GM10248 (cell line): ENCODE measurements at regions not wholly inside any gene's neighbourhood (a gene's known extent, or its start where the extent isn't known, plus 50 kb on each side); places are given as distances from the start of the nearest gene placed in this dataset.

ENCODE experiments used
- CTCF ChIA-PET: fragments of 300-600 bp; sonication (Branson Sonifier 250); formaldehyde crosslinking; extraction: SDS; loops from one replicate; lab custom pipeline; 2021; ENCODE audit warnings: antibody characterized with exemption; lab: Yijun Ruan, JAX
- POLR2A ChIA-PET: fragments of 350-650 bp; sonication (Branson Sonifier 250); formaldehyde crosslinking; extraction: SDS; loops from one replicate; lab custom pipeline; 2020; ENCODE audit warnings: antibody characterized with exemption; lab: Yijun Ruan, JAX
- DNase-seq: peaks from one replicate; pipeline ENCODE4 v3.0.0; 2012; ENCODE audit errors: extremely low spot score
- TF ChIP-seq, protein P1 (sequence below): IDR thresholded peaks from 2 replicates; pipeline ENCODE4 v1.5.1; 2012; ENCODE audit warnings: mild to moderate bottlenecking, low read depth; ENCODE audit errors: extremely low read depth, missing control alignments, control extremely low read depth

DNA sequence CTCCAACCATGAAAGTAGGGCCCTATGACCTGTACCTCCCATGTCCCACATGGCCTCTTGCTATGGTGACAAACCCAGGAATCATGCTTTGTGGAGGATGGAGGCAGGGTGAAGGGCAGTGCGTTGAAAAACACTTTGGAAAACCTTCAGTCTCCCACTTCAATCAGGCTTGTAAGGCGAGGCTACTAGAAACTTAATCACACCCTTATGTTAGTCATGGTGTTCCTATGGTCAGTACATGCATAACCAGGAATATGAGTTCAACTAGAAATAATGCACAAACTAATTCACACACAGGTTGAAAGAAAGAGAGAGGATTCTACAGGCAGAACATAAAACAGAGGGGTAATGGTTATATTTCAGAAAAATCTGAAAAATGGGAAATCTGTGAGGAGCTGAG, 601.1 kb downstream of the KCTD16 start:
- POLR2A ChIA-PET = no interaction called here
- TF ChIP-seq, protein P1, sequence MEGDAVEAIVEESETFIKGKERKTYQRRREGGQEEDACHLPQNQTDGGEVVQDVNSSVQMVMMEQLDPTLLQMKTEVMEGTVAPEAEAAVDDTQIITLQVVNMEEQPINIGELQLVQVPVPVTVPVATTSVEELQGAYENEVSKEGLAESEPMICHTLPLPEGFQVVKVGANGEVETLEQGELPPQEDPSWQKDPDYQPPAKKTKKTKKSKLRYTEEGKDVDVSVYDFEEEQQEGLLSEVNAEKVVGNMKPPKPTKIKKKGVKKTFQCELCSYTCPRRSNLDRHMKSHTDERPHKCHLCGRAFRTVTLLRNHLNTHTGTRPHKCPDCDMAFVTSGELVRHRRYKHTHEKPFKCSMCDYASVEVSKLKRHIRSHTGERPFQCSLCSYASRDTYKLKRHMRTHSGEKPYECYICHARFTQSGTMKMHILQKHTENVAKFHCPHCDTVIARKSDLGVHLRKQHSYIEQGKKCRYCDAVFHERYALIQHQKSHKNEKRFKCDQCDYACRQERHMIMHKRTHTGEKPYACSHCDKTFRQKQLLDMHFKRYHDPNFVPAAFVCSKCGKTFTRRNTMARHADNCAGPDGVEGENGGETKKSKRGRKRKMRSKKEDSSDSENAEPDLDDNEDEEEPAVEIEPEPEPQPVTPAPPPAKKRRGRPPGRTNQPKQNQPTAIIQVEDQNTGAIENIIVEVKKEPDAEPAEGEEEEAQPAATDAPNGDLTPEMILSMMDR = no peak
- CTCF ChIA-PET = interaction anchor here (1.1 to 1.8 kb wide), 3 partner anchors 8 to 10 kb away, joined by 3 to 5 read pairs (median 4); no protein-coding TSS in a partner anchor
- no peak for DNase-seq

DNA sequence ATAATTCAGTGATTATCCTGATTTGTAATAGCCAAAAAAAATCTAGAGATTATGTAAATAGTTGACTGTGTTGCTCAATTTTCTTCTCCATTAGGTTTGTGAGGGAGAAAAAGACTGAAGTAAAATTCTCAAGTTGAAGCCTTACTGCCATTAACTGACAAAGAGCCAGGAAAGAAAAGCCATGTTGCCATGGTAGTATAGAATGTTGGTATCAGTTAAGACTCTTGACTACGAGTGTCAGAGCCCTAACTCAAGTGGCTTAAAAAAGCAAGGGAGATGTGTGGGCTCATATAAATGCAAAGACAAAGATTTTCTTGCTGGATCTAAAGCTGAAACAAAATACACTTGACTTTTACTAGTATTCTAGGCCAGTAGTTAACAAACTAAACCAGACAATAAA, 571.7 kb downstream of the KCTD16 start:
- TF ChIP-seq, protein P1 = no peak
- POLR2A ChIA-PET = no interaction called here
- CTCF ChIA-PET = no interaction called here
- no peak for DNase-seq

GRCh38 chr5:144731786-144732185, 561.1 kb downstream of the KCTD16 start:
- DNase-seq = no peak
- TF ChIP-seq, protein P1 = no peak
- ChIA-PET CTCF (no interaction called here), POLR2A (no interaction called here)

- POLR2A ChIA-PET = no interaction called here
- TF ChIP-seq, protein P1 = no peak
- CTCF ChIA-PET = no interaction called here
- DNase-seq = no peak
These were observed 541.4 kb downstream of the KCTD16 start for GRCh38 chr5:144712090-144712489.

DNA sequence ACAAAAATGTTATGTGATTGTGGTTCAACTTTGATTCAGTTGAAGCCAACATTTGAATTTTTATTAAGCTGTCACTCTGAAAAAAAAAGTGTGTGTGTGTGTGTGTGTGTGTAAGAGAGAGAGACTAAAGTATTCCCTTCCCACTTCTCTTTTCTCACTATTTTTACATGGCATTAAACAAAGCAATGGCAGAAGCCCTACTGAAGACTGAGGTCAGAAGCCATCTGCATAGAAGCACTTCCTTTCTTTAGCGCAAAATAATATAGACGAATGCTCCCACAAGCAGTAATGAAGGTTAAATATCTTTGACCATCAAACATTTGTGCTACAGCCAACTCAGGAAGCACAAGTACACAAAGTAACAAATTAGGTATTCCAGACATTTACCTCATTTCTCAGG, 540.5 kb downstream of the KCTD16 start:
- TF ChIP-seq, protein P1 = no peak
- ChIA-PET CTCF (no interaction called here), POLR2A (no interaction called here)
- DNase-seq = no peak

- no peak for DNase-seq
- ChIA-PET CTCF (no interaction called here), POLR2A (no interaction called here)
- TF ChIP-seq, protein P1 = no peak
These were observed 540.0 kb downstream of the KCTD16 start for GRCh38 chr5:144710637-144711036.

DNA sequence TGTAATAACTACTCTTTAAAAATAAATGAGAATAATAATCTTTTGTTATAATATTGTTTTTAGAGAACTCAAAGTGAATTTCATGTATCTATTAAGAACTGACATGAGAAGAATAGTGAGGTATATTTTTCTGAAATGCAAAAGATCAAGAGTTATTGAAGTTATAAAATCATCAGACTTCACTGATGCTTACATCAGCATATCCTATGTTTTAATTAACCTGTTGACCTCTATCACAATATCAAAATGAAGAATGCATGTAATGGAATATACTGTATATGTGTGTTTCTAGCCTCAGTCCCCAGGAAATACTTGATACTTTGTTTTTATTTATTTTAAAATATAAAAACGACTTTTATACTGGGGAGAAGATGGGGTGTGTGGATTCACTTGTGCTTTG, 533.1 kb downstream of the KCTD16 start:
- POLR2A ChIA-PET = no interaction called here
- no peak for DNase-seq
- CTCF ChIA-PET = no interaction called here
- TF ChIP-seq, protein P1 = no peak
